Stimulated activated CD4-positive, alpha-beta T cell treated with anti-CD3 and anti-CD28 coated beads, Interleukin-12 subunit alpha, Interleukin-12 subunit beta, amount 100 ng/mL, for 4 hours (primary cell): ENCODE measurements at regions not wholly inside any gene's neighbourhood (a gene's known extent, or its start where the extent isn't known, plus 50 kb on each side); places are given as distances from the start of the nearest gene placed in this dataset.

Experiments used
- DNase-seq: peaks from one replicate; pipeline ENCODE4 v3.0.0-alpha.2; 2020

- DNase-seq = no peak
Measured at GRCh38 chr4:74618659-74619058, 173.7 kb downstream of the AREG start.

DNA sequence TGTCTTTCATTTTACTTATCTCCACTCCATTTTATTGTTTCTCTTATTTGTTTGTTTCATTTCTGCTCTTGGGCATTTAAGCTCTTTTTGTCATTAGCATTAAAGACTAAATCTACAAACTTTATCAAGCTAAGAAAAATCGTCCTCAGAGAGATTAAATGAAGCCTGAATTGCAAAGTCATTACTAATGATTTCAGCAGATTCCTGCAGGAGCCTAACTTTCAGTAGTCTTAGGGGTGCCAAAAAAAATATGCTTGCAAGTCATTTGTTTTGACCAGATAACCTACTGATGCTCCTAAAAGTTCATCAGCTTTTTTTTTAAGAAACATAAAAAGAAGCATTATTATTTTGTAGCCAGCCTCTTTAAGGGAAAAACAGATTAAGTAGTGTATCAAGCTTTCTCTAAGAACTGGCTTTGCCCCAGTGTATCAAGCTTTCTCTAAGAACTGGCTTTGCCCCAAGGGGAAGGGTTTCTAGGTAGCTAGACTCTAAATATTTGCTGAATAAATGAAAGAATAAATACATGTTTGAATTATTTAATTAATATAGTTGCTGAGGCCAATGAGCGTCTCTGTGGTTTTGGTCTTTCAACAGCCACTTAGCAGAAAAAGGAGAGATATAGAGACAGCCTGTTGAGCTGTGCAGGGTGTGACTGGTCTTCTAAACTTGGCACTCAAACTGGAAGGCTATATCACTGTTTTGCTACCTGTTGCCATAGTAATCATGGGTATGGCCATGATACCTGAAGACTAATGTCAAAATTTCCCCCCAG, 174.2 kb downstream of the BTC start:
- DNase-seq = no peak

DNA sequence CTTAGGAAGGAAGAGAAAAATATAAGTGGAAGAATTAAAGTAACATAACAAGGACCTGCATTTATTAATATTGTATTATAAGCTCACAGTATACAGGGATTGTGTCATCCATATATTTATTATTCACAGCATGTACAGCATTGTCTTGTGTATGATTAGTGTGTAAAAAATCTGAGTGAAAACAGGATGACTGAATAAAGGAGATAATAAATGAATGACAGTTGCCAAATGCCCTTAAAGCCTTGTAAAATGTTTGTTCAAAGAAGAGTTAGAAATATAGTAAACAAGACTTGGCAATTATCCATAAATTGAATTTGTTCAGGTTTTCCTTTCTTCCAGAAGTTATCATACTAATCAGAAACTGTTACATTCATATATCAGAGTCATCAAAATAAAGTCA, 172.7 kb downstream of the BTC start:
- DNase-seq = no peak

GRCh38 chr4:74623041-74623440, 171.3 kb downstream of the BTC start:
- DNase-seq = no peak

- no peak for DNase-seq
Measured at GRCh38 chr4:74624351-74625151, 169.8 kb downstream of the BTC start.

DNA sequence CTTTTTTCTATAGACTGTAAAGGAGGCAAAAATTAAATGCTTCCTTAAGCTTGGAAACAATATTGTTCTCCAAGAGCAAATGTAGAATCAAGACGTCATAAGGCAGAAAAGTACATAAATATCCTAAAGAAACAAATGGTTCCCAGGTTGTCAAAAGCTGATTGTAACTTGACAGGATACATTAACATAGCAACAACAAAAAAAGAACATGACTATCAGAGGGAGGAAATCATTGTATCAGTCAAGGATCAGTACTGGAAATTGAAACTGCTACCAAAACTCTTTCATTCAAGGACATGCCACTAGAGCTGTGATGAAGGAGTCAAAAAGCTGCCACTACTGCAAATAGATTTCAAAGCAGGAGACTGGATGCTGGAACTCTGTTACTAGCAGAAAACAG, 168.3 kb downstream of the BTC start:
- DNase-seq = no peak

- no peak for DNase-seq
Measured at GRCh38 chr4:74627093-74627492, 167.2 kb downstream of the BTC start.

- DNase-seq = no peak
Measured at GRCh38 chr4:74627504-74627903, 166.8 kb downstream of the BTC start.

DNA sequence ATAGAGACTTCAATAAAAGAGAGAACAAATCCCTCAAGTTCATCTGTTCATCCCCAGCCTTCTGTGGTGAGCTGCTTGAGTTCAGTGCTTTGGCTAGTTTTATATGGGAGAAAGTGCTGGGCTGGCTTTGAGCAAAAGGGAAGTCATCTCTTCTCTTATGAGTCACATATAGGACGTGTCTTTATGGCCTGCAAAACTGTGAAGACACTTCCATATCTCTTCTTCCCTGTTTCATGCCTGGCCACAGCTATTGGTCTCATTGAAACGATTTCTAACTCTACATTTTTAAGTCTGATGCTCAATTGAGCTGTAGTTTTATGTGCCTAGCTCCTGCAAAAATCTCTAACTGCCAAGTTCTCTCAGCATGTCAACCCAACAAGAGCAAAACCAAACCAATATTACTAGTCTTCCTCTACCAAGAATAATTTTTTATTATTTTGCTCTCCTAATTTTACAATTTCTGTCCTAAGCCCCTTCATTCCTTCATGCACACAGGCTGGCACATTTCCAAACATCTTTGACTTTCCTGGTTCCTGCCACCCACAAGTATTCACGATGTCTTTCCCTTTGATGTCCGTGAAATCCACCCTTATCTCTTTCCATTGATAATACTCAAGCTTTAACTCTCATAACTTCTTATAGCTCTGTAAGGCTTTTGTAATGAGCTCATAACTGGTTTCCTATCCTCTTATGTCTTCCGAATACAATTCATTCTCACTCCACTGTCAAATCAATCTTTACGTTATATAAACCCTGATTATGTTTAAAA, 165.3 kb downstream of the BTC start:
- DNase-seq = no peak

- no peak for DNase-seq
Measured at GRCh38 chr4:74630551-74630950, 163.8 kb downstream of the BTC start.

DNA sequence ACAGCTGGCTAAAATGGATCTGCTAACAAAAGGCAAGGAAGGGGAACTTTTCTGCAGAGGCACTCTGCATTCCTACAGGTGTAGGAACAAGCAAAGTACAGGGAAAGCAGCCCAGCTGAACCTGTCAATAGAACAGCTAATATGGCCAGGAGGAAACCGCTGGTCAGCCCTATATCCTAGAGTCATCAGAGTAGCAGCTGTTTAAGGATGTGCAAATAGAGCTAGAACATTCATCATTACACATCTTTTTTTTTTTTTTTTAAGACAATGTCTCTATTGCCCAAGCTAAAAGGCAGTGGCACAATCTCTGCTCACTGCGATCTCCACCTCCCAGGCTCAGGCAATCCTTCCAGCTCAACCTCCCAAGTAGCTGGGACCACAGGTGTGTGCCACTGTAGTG, 163.0 kb downstream of the BTC start:
- DNase-seq = no peak

DNA sequence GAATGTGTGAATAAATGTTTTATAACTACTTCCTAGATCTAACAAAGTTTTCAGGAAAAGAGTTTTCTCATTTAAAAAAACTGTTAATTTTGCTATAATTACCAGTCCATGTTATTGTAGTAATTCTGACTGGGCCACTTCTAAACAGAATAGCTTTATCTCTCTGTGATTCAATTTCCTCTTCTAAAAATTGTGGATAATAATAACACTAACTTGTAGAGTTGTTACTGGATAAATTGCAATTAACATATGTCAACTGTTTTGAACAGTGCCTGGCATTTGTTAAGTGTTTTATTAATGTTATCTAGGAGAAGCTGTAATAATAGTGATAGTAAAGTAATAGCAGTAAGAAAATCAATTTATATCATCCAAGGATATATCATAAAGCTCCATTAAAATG, 162.3 kb downstream of the BTC start:
- no peak for DNase-seq

DNA sequence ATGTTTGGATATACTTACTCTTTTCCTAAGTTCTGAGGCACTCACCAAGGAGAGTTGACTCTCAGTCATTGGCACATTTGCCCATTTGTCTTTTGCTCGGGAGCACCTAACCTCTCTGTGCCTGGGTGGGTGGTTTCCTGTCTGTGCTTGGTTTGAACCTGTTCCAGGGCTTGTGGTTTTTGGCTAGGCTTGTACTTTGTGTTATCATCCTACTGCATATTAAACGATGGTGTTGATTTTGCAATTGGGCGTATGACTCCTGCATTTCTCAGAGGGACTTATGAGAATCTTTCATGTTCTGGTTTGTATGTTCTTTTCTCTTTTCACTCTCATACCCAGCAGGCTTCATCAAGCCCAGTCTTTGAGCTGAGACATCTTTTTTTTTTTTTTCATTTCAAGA, 161.7 kb downstream of the BTC start:
- DNase-seq = peak; percentile 1

DNA sequence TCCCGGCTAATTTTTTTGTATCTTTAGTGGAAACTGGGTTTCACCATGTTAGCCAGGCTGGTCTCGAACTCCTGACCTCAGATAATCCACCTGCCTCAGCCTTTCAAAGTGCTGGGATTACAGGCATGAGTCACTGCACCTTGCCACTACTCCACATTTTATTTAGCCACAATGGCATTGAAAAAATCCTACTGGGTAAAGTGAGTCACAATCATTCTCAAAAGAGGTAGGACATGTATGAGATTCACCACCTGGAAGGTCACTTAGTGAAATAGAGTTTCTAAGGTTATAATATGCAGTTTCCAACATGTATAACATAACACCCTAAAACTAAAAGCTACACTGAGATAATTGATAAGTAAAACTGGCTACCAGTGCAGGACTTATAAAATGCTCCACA, 159.2 kb downstream of the BTC start:
- no peak for DNase-seq

- DNase-seq = no peak
Measured at GRCh38 chr4:74635490-74636123, 158.7 kb downstream of the BTC start.

DNA sequence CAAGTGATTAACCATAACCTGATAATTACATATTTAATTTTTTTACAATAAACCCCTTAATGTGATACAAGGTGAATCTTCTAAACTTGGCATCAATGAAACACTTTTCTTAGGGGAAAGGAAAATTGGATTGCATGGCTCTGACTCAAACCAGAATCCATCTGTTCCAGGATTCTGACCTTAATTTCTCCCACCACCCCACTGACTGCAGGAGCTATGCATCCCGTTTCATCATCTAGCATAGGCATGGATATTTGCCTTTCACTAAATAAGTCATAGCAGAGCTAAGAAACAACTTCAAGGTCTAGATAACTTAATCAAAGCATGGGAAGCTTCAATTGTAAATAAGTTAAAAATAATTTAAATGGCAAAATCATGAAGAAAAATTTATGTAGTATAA, 156.3 kb downstream of the BTC start:
- DNase-seq = no peak

DNA sequence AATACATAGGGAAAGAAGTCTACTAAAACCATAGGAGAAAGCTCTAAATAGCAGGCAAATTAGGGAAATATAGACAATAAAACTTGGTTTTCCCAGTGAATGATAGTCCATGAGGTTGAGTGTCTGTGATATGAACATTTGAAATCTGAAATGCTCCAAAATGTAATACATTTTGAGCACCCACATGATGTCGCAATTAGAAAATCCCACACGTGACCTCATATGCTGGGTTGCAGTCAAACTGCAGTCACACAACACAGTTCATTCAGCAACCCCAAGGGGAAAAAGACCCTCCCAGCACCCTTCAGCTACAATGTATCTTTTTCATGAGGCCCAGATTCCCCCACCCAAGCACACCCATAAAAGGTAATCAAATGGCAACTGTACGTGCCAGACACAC, 155.6 kb downstream of the BTC start:
- no peak for DNase-seq

GRCh38 chr4:74640111-74640903, 154.0 kb downstream of the BTC start:
- DNase-seq = no peak

GRCh38 chr4:74642006-74642405, 152.3 kb downstream of the BTC start:
- no peak for DNase-seq

- DNase-seq = no peak
Measured at GRCh38 chr4:74649193-74649592, 145.1 kb downstream of the BTC start.

- DNase-seq = no peak
Measured at GRCh38 chr4:74651198-74651597, 143.1 kb downstream of the BTC start.
